GM18498 (cell line): ENCODE measurements at regions not wholly inside any gene's neighbourhood (a gene's known extent, or its start where the extent isn't known, plus 50 kb on each side); places are given as distances from the start of the nearest gene placed in this dataset.

Experiments
- ATAC-seq: cut with Tn5 transposase; IDR thresholded peaks from one replicate; pipeline ENCODE4 v1.9.1; 2021; ENCODE audit warnings: mild to moderate bottlenecking, moderate library complexity; ENCODE audit not compliant: unreplicated experiment

GRCh38 chr21:21715266-21715969 lies 717.2 kb downstream of the NCAM2 start:
- no peak for ATAC-seq

- no peak for ATAC-seq
Observed at GRCh38 chr21:21722731-21723130, 724.5 kb downstream of the NCAM2 start.

GRCh38 chr21:21730512-21730911 lies 732.3 kb downstream of the NCAM2 start:
- ATAC-seq = no peak

GRCh38 chr21:21731626-21732025 lies 733.4 kb downstream of the NCAM2 start:
- no peak for ATAC-seq

- ATAC-seq = no peak
Observed at GRCh38 chr21:21734088-21734487, 735.9 kb downstream of the NCAM2 start.

GRCh38 chr21:21737186-21737585 lies 739.0 kb downstream of the NCAM2 start:
- no peak for ATAC-seq

- no peak for ATAC-seq
Observed at GRCh38 chr21:21740207-21740606, 742.0 kb downstream of the NCAM2 start.

- ATAC-seq = no peak
Observed at GRCh38 chr21:21750124-21750825, 752.1 kb downstream of the NCAM2 start.

GRCh38 chr21:21751286-21751685 lies 753.1 kb downstream of the NCAM2 start:
- ATAC-seq = no peak

GRCh38 chr21:21762855-21763254 lies 764.6 kb downstream of the NCAM2 start:
- ATAC-seq = no peak

- no peak for ATAC-seq
Observed at GRCh38 chr21:21764281-21764680, 766.1 kb downstream of the NCAM2 start.

GRCh38 chr21:21767276-21767675 lies 769.1 kb downstream of the NCAM2 start:
- ATAC-seq = no peak

GRCh38 chr21:21788591-21788990 lies 790.4 kb downstream of the NCAM2 start:
- ATAC-seq = no peak

- no peak for ATAC-seq
Observed at GRCh38 chr21:21801921-21802320, 803.7 kb downstream of the NCAM2 start.

- no peak for ATAC-seq
Observed at GRCh38 chr21:21806711-21807597, 808.7 kb downstream of the NCAM2 start.

- ATAC-seq = no peak
Observed at GRCh38 chr21:21807598-21807903, 809.3 kb downstream of the NCAM2 start.

GRCh38 chr21:21813289-21813688 lies 815.1 kb downstream of the NCAM2 start:
- no peak for ATAC-seq

GRCh38 chr21:21813934-21814333 lies 815.7 kb downstream of the NCAM2 start:
- ATAC-seq = no peak

- no peak for ATAC-seq
Observed at GRCh38 chr21:21816778-21817177, 818.6 kb downstream of the NCAM2 start.

- ATAC-seq = no peak
Observed at GRCh38 chr21:21818898-21819297, 820.7 kb downstream of the NCAM2 start.

- no peak for ATAC-seq
Observed at GRCh38 chr21:21828130-21828529, 829.9 kb downstream of the NCAM2 start.

- ATAC-seq = no peak
Observed at GRCh38 chr21:21831036-21831435, 832.8 kb downstream of the NCAM2 start.
